AG10803 (cell line): ENCODE measurements at regions not wholly inside any gene's neighbourhood (a gene's known extent, or its start where the extent isn't known, plus 50 kb on each side); places are given as distances from the start of the nearest gene placed in this dataset.

Experiments
- DNase-seq: peaks from one replicate; pipeline ENCODE4 v3.0.0; 2010; ENCODE audit warnings: low read depth
- H3K4me3 ChIP-seq: 2 replicates; pipeline ENCODE4 v1.5.1; 2011; ENCODE audit warnings: mild to moderate bottlenecking, low read length, control low read depth
- CTCF ChIP-seq: conservative IDR thresholded peaks from 2 replicates; pipeline ENCODE4 v1.5.1; 2011; ENCODE audit warnings: mild to moderate bottlenecking, low read length, control low read depth, inconsistent platforms

- DNase-seq, result no peak
- no peak for TF ChIP-seq CTCF
- H3K4me3 ChIP-seq, result no peak overlapping the region
These were observed 296.8 kb upstream of the ZMIZ1 start for GRCh38 chr10:78771808-78772455.

- H3K4me3 ChIP-seq, result no peak overlapping the region
- no peak for DNase-seq
- TF ChIP-seq CTCF, result no peak
These were observed 296.3 kb upstream of the ZMIZ1 start for GRCh38 chr10:78772486-78772885.

- DNase-seq, result no peak
- H3K4me3 ChIP-seq, result no peak overlapping the region
- no peak for TF ChIP-seq CTCF
These were observed 295.7 kb upstream of the ZMIZ1 start for GRCh38 chr10:78772986-78773530.

GRCh38 chr10:78774614-78774998 lies 294.2 kb upstream of the ZMIZ1 start:
- DNase-seq, result peak; percentile 35
- H3K4me3 ChIP-seq, result no peak overlapping the region
- no peak for TF ChIP-seq CTCF

GRCh38 chr10:78774999-78775711 lies 293.6 kb upstream of the ZMIZ1 start:
- DNase-seq, result no peak
- peak; percentile 20; the same call in 1 of the 2 replicates for TF ChIP-seq CTCF

GRCh38 chr10:78775891-78776290 lies 292.9 kb upstream of the ZMIZ1 start:
- no peak for DNase-seq
- H3K4me3 ChIP-seq, result no peak overlapping the region
- no peak for TF ChIP-seq CTCF

More at GRCh38 chr10:78774999-78775711, 293.6 kb upstream of the ZMIZ1 start:
- H3K4me3 ChIP-seq, result no peak overlapping the region

GRCh38 chr10:78776756-78777155 lies 292.0 kb upstream of the ZMIZ1 start:
- no peak for DNase-seq
- TF ChIP-seq CTCF, result no peak

More at GRCh38 chr10:78776756-78777155, 292.0 kb upstream of the ZMIZ1 start:
- H3K4me3 ChIP-seq, result no peak overlapping the region
